ENCODE measurements at regions not wholly inside any gene's neighbourhood (a gene's known extent, or its start where the extent isn't known, plus 50 kb on each side); places are given as distances from the start of the nearest gene placed in this dataset.

GRCh38 chr2:64848945-64849344 lies 140.3 kb upstream of the SLC1A4 start:
- TF ChIP-seq CTCF (IDR thresholded peaks at IDR 0.05) (no peak), ZNF416 (CRISPR knock-in tag; IDR thresholded peaks at IDR 0.05) (no peak), IRF1 (CRISPR knock-in tag; IDR thresholded peaks at IDR 0.05) (no peak), SP1 (CRISPR knock-in tag; conservative IDR thresholded peaks at IDR 0.05) (no peak), ZNF121 (CRISPR knock-in tag; IDR thresholded peaks at IDR 0.05) (no peak), SOX15 (CRISPR knock-in tag; IDR thresholded peaks at IDR 0.05) (no peak), OVOL2 (CRISPR knock-in tag; IDR thresholded peaks at IDR 0.05; ENCODE audit: borderline replicate concordance) (no peak), NFYB (CRISPR knock-in tag; conservative IDR thresholded peaks at IDR 0.05; ENCODE audit: low read depth) (no peak), ZNF396 (CRISPR knock-in tag; IDR thresholded peaks at IDR 0.05; ENCODE audit: borderline replicate concordance) (no peak), NR2C2 (CRISPR knock-in tag; IDR thresholded peaks at IDR 0.05) (no peak)

Data from WTC11 (cell line).